H1 (cell line): ENCODE measurements at regions not wholly inside any gene's neighbourhood (a gene's known extent, or its start where the extent isn't known, plus 50 kb on each side); places are given as distances from the start of the nearest gene placed in this dataset.

Source experiments
- CTCF ChIA-PET: fragments of 300-600 bp; sonication (Branson Sonifier 250); formaldehyde crosslinking; loops from one replicate; lab custom pipeline; 2021; ENCODE audit not compliant: partially characterized antibody; lab: Charles Lee
- POLR2A ChIA-PET: fragments of 300-600 bp; sonication (Branson Sonifier 250); formaldehyde crosslinking; loops from one replicate; lab custom pipeline; 2021; ENCODE audit warnings: inconsistent platforms; ENCODE audit not compliant: partially characterized antibody; lab: Charles Lee
- DNase-seq, 2 experiments: peaks; one replicate each; pipeline versions ENCODE4 v3.0.0 to v3.0.0-alpha.2; 2010 to 2022; ENCODE audit warnings: low spot score in 2 of 2, low read depth in 1 of 2, mixed read lengths in 1 of 2
- FAIRE-seq: peaks from 2 replicates; lab custom pipeline; 2011; peaks lifted over from hg19 to GRCh38; lab: Jason Lieb, UNC
- H2AFZ ChIP-seq: 2 replicates; pipeline ENCODE4 v1.8.1; 2012; ENCODE audit warnings: low read length, inconsistent platforms
- H2AK5ac ChIP-seq: 2 replicates; pipeline ENCODE4 v1.6.1; 2013; ENCODE audit warnings: low read depth, low read length
- H2BK120ac ChIP-seq: replicated peaks from 2 replicates; pipeline ENCODE3; 2013; ENCODE audit warnings: low read depth, low read length, inconsistent platforms
- H2BK12ac ChIP-seq: 2 replicates; pipeline ENCODE4 v1.6.1; 2013; ENCODE audit warnings: low read depth, low read length
- H2BK15ac ChIP-seq: 2 replicates; pipeline ENCODE4 v1.6.1; 2013; ENCODE audit warnings: low read length
- H2BK20ac ChIP-seq: 2 replicates; pipeline ENCODE4 v1.6.1; 2013; ENCODE audit warnings: low read length
- H2BK5ac ChIP-seq: 2 replicates; pipeline ENCODE4 v1.6.1; 2013; ENCODE audit warnings: low read depth, low read length
- H3K14ac ChIP-seq: 2 replicates; pipeline ENCODE4 v1.6.1; 2013; ENCODE audit warnings: inconsistent platforms; ENCODE audit not compliant: insufficient read length
- H3K18ac ChIP-seq: 2 replicates; pipeline ENCODE4 v1.6.1; 2013; ENCODE audit warnings: low read length; ENCODE audit errors: extremely low read depth
- H3K23ac ChIP-seq: 2 replicates; pipeline ENCODE4 v1.6.1; 2013; ENCODE audit warnings: inconsistent platforms; ENCODE audit not compliant: insufficient read length
- H3K23me2 ChIP-seq: 2 replicates; pipeline ENCODE4 v1.6.1; 2013; ENCODE audit warnings: low read depth, low read length
- H3K27ac ChIP-seq: 2 replicates; pipeline ENCODE4 v1.6.1; 2011; ENCODE audit warnings: low read depth, low read length, inconsistent platforms
- H3K27me3 ChIP-seq, 4 experiments: replicated peaks in 1 of 4; 1 replicate in 1 of 4; 2 replicates in 3 of 4; pipeline versions ENCODE4 v1.6.1 to v1.8.1; 2011 to 2013; ENCODE audit warnings: low read length in 3 of 4, mild to moderate bottlenecking in 3 of 4, inconsistent platforms in 2 of 4, mixed read lengths in 2 of 4, moderate library complexity in 1 of 4; ENCODE audit not compliant: control insufficient read depth in 3 of 4, insufficient read depth in 3 of 4; ENCODE audit errors: extremely low read depth in 1 of 4
- H3K36me3 ChIP-seq, 4 experiments: 2 replicates each; pipeline versions ENCODE4 v1.6.1 to v1.8.1; 2011 to 2013; ENCODE audit warnings: mild to moderate bottlenecking in 4 of 4, low read length in 3 of 4, moderate library complexity in 2 of 4, control low read depth in 1 of 4, inconsistent platforms in 1 of 4; ENCODE audit not compliant: insufficient read depth in 4 of 4, control insufficient read depth in 2 of 4
- H3K4ac ChIP-seq: replicated peaks from 2 replicates; pipeline ENCODE3; 2013; ENCODE audit warnings: low read length, low read depth, mixed read lengths, inconsistent platforms; ENCODE audit not compliant: insufficient read length
- H3K4me1 ChIP-seq, 4 experiments: replicated peaks in 1 of 4; 1 replicate in 1 of 4; 2 replicates in 3 of 4; pipeline versions ENCODE4 v1.6.1 to v1.8.1; 2011 to 2013; ENCODE audit warnings: low read length in 3 of 4, inconsistent platforms in 2 of 4, mixed read lengths in 1 of 4; ENCODE audit not compliant: insufficient read depth in 4 of 4, control insufficient read depth in 3 of 4
- H3K4me2 ChIP-seq, 2 experiments: 2 replicates each; pipeline versions ENCODE4 v1.6.1 to v1.8.1; 2011 to 2013; ENCODE audit warnings: low read depth in 2 of 2, low read length in 2 of 2, control low read depth in 1 of 2, inconsistent platforms in 1 of 2, mild to moderate bottlenecking in 1 of 2; ENCODE audit not compliant: insufficient read depth in 1 of 2
- H3K4me3 ChIP-seq, 4 experiments: fragments of 200-600, 300-600 bp in 1 of 4; sonication (generic), shearing (Covaris generic), sonication (Bioruptor Twin) in 1 of 4; 2 replicates each; pipeline versions ENCODE4 v1.5.1 to v1.8.1; 2011 to 2016; ENCODE audit warnings: low read length in 4 of 4, low read depth in 3 of 4, control low read depth in 2 of 4, inconsistent platforms in 2 of 4, mild to moderate bottlenecking in 2 of 4, mixed read lengths in 1 of 4, moderate library complexity in 1 of 4; ENCODE audit not compliant: insufficient read depth in 2 of 4; ENCODE audit errors: extremely low read depth in 1 of 4
- H3K56ac ChIP-seq: replicated peaks from 2 replicates; pipeline ENCODE3; 2013; ENCODE audit warnings: low read depth, mild to moderate bottlenecking, mixed read lengths, low read length, inconsistent platforms; ENCODE audit not compliant: insufficient read length
- H3K79me1 ChIP-seq: 2 replicates; pipeline ENCODE4 v1.6.1; 2013; ENCODE audit warnings: low read depth, low read length, control low read depth
- H3K79me2 ChIP-seq, 2 experiments: 2 replicates each; pipeline versions ENCODE4 v1.6.1 to v1.8.1; 2012 to 2013; ENCODE audit warnings: low read length in 2 of 2, mild to moderate bottlenecking in 2 of 2, inconsistent platforms in 1 of 2; ENCODE audit not compliant: insufficient read depth in 2 of 2, control insufficient read depth in 1 of 2
- H3K9ac ChIP-seq, 4 experiments: replicated peaks in 1 of 4; 1 replicate in 1 of 4; 2 replicates in 3 of 4; pipeline versions ENCODE4 v1.6.1 to v1.8.1; 2011 to 2013; ENCODE audit warnings: low read depth in 3 of 4, low read length in 3 of 4, control low read depth in 2 of 4, mild to moderate bottlenecking in 2 of 4, moderate library complexity in 2 of 4, inconsistent platforms in 1 of 4; ENCODE audit errors: extremely low read depth in 1 of 4
- H3K9me3 ChIP-seq, 2 experiments: 2 replicates each; pipeline versions ENCODE4 v1.6.1 to v1.8.1; 2012 to 2013; ENCODE audit warnings: mild to moderate bottlenecking in 2 of 2, moderate library complexity in 2 of 2, control low read depth in 1 of 2, inconsistent platforms in 1 of 2, low read depth in 1 of 2, low read length in 1 of 2, mixed read lengths in 1 of 2; ENCODE audit not compliant: insufficient read depth in 2 of 2
- H4K20me1 ChIP-seq, 2 experiments: replicated peaks in 1 of 2; 2 replicates each; pipeline versions ENCODE3 to v1.8.1; 2011 to 2013; ENCODE audit warnings: inconsistent platforms in 2 of 2, low read length in 2 of 2, mild to moderate bottlenecking in 1 of 2; ENCODE audit not compliant: insufficient read depth in 2 of 2, control insufficient read depth in 1 of 2
- H4K5ac ChIP-seq: 2 replicates; pipeline ENCODE4 v1.6.1; 2013; ENCODE audit warnings: low read length, low read depth, mixed read lengths, inconsistent platforms; ENCODE audit not compliant: insufficient read length
- H4K8ac ChIP-seq: 2 replicates; pipeline ENCODE4 v1.8.0; 2013; ENCODE audit warnings: mild to moderate bottlenecking, moderate library complexity, low read length, inconsistent platforms; ENCODE audit not compliant: insufficient read depth; ENCODE audit errors: extremely low read depth
- H4K91ac ChIP-seq: replicated peaks from 2 replicates; pipeline ENCODE3; 2013; ENCODE audit warnings: low read length, mixed read lengths, inconsistent platforms; ENCODE audit not compliant: insufficient read length
- CEBPB ChIP-seq: IDR thresholded peaks from 2 replicates; pipeline ENCODE4 v1.6.1; 2012; ENCODE audit warnings: low read depth, low read length
- FOSL1 ChIP-seq: IDR thresholded peaks from 2 replicates; pipeline ENCODE4 v1.6.1; 2011; ENCODE audit warnings: mild to moderate bottlenecking, low read depth, low read length, moderate library complexity; ENCODE audit not compliant: insufficient read depth
- KDM5A ChIP-seq: fragments of 200-600 bp; IDR thresholded peaks from 2 replicates; pipeline ENCODE4 v1.7.1; 2012; ENCODE audit warnings: mild to moderate bottlenecking, low read length, inconsistent platforms, mixed read lengths
- WGBS, 2 experiments: shearing (Covaris generic) in 1 of 2; methylation state at CpG; one replicate each; pipeline versions ENCODE4 v1.1.6 to v1.1.7; 2013 to 2015; ENCODE audit warnings: low lambda C conversion rate in 2 of 2, mixed read lengths in 2 of 2, inconsistent platforms in 1 of 2, low coverage in 1 of 2, missing lambda C conversion rate in 1 of 2; ENCODE audit not compliant: insufficient replicate concordance in 2 of 2, insufficient coverage in 1 of 2, insufficient read length in 1 of 2; ENCODE audit errors: extremely low coverage in 1 of 2, missing lambda C conversion rate in 1 of 2; 5-methylcytosine and 5-hydroxymethylcytosine counted together

GRCh38 chr11:97033178-97033577, 643.4 kb downstream of the JRKL start:
- no peak overlapping the region for H2BK15ac ChIP-seq
- H3K79me1 ChIP-seq: no peaks in the 10 kb centered on the region
- no peak overlapping the region for H4K91ac ChIP-seq
- no peaks in the 10 kb centered on the region for H4K20me1 ChIP-seq
- no peak overlapping the region for H2AK5ac ChIP-seq
- no peak overlapping the region for H3K27ac ChIP-seq
- TF ChIP-seq CEBPB (no peak), FOSL1 (no peak), KDM5A (no peak)
- TF ChIP-seq, all 59 proteins: peak for 0
- Histone ChIP-seq H3K56ac (no peak overlapping the region), H3K79me2 (no peaks in the 10 kb centered on the region), H3K36me3 (no peaks in the 10 kb centered on the region), H3K4me2 (no peak overlapping the region), H4K5ac (no peak overlapping the region), H3K23me2 (no peaks in the 10 kb centered on the region), H3K4ac (no peak overlapping the region), H3K9me3 (no peaks in the 10 kb centered on the region), H3K4me1 (no peaks in the 10 kb centered on the region), H2BK120ac (no peak overlapping the region), H3K18ac (no peak overlapping the region), H3K27me3 (no peaks in the 10 kb centered on the region), H4K8ac (no peak overlapping the region), H3K14ac (no peak overlapping the region), H3K4me3 (no peak overlapping the region), H3K9ac (no peak overlapping the region), H3K23ac (no peak overlapping the region), H2BK5ac (no peak overlapping the region), H2AFZ (0 out of 2 replicates have a peak overlapping the region, but pooled peaks have one; percentile 25), H2BK12ac (no peak overlapping the region), H2BK20ac (no peak overlapping the region)
- FAIRE-seq (no peak), DNase-seq (no peak)
- 89% methylated on average over 5 of the region's 5 CpGs; no CpG with 5 or more reads in 1 of the 2 experiments for WGBS, 2 experiments
- ChIA-PET POLR2A (interaction anchor here (0.7 kb wide), 1 partner anchor 574 kb away, joined by 4 read pairs; no protein-coding TSS in a partner anchor), CTCF (no interaction called here)
